ENCODE measurements at regions not wholly inside any gene's neighbourhood (a gene's known extent, or its start where the extent isn't known, plus 50 kb on each side); places are given as distances from the start of the nearest gene placed in this dataset.

DNA sequence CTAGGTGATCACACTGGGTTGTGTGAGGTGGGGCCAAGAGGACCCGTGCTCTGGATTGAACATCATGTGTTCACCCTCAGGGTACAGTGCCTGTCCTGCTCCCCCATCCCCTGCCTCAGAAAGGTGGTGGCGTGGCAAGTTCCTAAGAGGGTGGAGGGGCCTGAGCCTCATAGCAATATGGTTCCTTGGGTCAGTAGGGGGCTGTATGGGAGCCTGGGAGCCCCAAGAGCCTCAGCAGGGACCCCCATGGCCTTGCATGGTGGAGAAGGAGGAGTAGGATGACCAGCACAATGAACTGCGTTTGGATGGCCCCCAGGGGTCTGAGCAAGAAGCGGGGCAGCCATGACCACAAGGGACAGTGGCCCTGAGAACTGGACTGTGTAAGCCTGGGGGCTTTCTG is 89.6 kb upstream of the SHB start:
- TF ChIP-seq, protein P1, sequence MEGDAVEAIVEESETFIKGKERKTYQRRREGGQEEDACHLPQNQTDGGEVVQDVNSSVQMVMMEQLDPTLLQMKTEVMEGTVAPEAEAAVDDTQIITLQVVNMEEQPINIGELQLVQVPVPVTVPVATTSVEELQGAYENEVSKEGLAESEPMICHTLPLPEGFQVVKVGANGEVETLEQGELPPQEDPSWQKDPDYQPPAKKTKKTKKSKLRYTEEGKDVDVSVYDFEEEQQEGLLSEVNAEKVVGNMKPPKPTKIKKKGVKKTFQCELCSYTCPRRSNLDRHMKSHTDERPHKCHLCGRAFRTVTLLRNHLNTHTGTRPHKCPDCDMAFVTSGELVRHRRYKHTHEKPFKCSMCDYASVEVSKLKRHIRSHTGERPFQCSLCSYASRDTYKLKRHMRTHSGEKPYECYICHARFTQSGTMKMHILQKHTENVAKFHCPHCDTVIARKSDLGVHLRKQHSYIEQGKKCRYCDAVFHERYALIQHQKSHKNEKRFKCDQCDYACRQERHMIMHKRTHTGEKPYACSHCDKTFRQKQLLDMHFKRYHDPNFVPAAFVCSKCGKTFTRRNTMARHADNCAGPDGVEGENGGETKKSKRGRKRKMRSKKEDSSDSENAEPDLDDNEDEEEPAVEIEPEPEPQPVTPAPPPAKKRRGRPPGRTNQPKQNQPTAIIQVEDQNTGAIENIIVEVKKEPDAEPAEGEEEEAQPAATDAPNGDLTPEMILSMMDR (conservative IDR thresholded peaks at IDR 0.05; ENCODE audit: low read length): no peak
- no peak for DNase-seq (ENCODE audit: low read depth)
- H3K4me3 ChIP-seq (ENCODE audit: low read length): no peak overlapping the region

DNA sequence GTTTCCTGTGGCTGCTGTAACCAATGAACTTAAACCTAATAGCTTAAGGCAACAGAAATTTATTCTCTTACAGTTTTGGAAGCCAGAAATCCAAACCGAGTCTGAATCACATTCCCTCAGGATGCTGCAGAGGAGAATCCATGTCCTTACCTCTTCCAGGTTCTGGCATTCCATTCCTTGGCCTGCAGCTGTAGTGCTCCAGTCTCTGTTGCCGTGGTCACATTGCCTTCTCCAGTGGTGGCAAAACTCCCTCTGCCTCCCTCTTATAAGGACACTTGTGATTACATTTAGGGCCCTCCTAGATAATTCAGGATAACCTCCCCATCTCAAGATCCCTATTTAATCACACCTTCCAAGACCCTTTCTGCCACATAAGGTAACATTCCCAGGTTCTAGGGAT is 88.7 kb upstream of the SHB start:
- DNase-seq (ENCODE audit: low read depth): no peak
- TF ChIP-seq, protein P1 (conservative IDR thresholded peaks at IDR 0.05; ENCODE audit: low read length): no peak
- no peak overlapping the region for H3K4me3 ChIP-seq (ENCODE audit: low read length)

DNA sequence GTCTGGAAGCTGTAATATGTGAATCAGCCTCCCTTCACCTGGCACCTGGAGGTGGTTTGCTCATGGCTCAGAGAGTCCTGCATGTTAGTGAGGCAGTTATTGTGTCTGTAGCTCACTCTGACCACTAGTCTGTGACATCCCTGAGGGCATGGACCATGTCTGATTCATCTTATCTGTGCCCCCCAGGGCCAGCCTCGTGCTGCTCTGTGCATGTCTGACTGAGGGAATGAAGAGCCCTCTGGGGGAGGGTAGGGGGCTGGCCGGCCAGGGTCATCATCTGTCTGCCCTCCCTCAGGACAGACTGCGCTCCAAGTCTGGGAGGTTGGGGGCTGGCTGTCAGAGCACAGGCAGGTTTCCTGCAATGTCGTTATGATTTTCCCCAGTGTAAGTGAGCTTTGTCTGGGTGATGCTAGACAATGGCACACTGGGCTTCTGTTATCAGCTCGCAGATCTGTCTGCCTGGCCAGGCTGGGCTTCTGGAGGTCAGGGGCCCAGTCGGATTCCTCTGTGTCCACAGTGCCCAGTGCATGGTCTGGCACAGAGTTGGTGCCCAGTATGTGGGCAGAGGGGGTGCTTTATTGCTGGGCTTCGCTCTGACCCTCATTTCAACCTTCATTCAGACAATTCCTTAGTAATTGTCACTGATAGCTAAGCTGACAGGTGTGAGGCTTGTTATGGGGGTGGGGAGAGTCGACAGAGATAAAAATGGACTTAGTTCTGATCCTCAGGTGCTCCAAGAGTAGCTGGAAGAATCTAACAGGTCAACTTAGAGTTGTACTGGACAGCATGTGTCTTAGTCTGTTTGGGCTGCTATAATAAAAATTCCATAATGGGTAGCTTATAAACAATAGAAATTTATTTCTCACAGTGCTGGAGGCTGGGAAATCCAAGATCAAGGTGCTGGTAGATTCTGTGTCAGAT is 85.7 kb upstream of the SHB start:
- no peak for DNase-seq (ENCODE audit: low read depth)
- TF ChIP-seq, protein P1 (conservative IDR thresholded peaks at IDR 0.05; ENCODE audit: low read length): no peak
- no peak overlapping the region for H3K4me3 ChIP-seq (ENCODE audit: low read length)

DNA sequence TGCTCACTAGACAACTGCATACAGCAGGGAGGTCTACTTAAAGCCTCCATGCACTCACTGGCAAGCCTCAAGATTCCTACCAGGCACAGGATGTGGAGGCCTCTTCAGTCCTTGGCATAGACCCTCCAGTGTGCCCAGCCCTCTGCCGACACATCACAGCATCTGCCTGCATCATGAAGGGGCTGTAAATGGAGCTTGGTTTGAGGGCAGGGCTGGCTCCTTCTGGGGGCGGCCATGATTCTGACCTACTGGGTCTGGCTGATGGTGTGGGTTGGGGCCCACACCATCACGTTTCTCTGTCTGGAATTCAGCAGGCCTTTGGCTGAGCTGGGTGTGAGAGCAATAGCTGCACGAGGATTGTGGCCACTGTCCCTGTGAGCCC is 84.9 kb upstream of the SHB start:
- no peak for DNase-seq (ENCODE audit: low read depth)
- TF ChIP-seq, protein P1 (conservative IDR thresholded peaks at IDR 0.05; ENCODE audit: low read length): no peak
- no peak overlapping the region for H3K4me3 ChIP-seq (ENCODE audit: low read length)

GRCh38 chr9:38153152-38153909 is 84.3 kb upstream of the SHB start:
- H3K4me3 ChIP-seq (ENCODE audit: low read length): no peak overlapping the region
- DNase-seq (ENCODE audit: low read depth): no peak
- TF ChIP-seq, protein P1 (conservative IDR thresholded peaks at IDR 0.05; ENCODE audit: low read length): no peak

- DNase-seq (ENCODE audit: low read depth): no peak
- TF ChIP-seq, protein P1 (conservative IDR thresholded peaks at IDR 0.05; ENCODE audit: low read length): no peak
- H3K4me3 ChIP-seq (ENCODE audit: low read length): no peak overlapping the region
Observed at GRCh38 chr9:38149647-38150046, 80.6 kb upstream of the SHB start.

All from AG10803 (cell line).